Upper lobe of right lung (tissue), 1 donor: ENCODE measurements at regions not wholly inside any gene's neighbourhood (a gene's known extent, or its start where the extent isn't known, plus 50 kb on each side); places are given as distances from the start of the nearest gene placed in this dataset.
A peak's percentile ranks its signal among the peaks of the same experiment; 100 is the strongest.

Experiments
- ATAC-seq: fragments of 200-7000 bp; cut with Tn5 transposase; one replicate; pipeline ENCODE4 v1.9.1; 2020; ENCODE audit warnings: mild to moderate bottlenecking, moderate library complexity
- DNase-seq: peaks from one replicate; pipeline ENCODE4 v3.0.0-alpha.2; 2020
- H3K27ac ChIP-seq: fragments of 200-600 bp; one replicate; pipeline ENCODE4 v1.8.0; 2022
- H3K27me3 ChIP-seq: fragments of 200-600 bp; one replicate; pipeline ENCODE4 v1.8.0; 2022; ENCODE audit warnings: mild to moderate bottlenecking
- H3K36me3 ChIP-seq: fragments of 200-600 bp; one replicate; pipeline ENCODE4 v1.8.0; 2022
- H3K4me1 ChIP-seq: fragments of 200-600 bp; one replicate; pipeline ENCODE4 v1.8.0; 2022
- H3K4me3 ChIP-seq: fragments of 200-600 bp; one replicate; pipeline ENCODE4 v1.8.0; 2022; ENCODE audit warnings: mild to moderate bottlenecking
- H3K9me3 ChIP-seq: fragments of 200-600 bp; one replicate; pipeline ENCODE4 v1.8.0; 2022
- intact Hi-C: fragments of 100-400 bp; cut with DNase I; formaldehyde crosslinking; loops from one replicate; pipeline ENCODE4 v1.11.0; 2022
- TF ChIP-seq, protein P1 (sequence below): fragments of 200-600 bp; IDR thresholded peaks from one replicate; pipeline ENCODE4 v1.8.0; 2022; ENCODE audit warnings: antibody characterized with exemption
- donor health status: DM: no; HTN: yes; CAD: no; lungs with severe emphysema.

GRCh38 chr12:19757317-19757877 lies 318.1 kb downstream of the AEBP2 start:
- TF ChIP-seq, protein P1, sequence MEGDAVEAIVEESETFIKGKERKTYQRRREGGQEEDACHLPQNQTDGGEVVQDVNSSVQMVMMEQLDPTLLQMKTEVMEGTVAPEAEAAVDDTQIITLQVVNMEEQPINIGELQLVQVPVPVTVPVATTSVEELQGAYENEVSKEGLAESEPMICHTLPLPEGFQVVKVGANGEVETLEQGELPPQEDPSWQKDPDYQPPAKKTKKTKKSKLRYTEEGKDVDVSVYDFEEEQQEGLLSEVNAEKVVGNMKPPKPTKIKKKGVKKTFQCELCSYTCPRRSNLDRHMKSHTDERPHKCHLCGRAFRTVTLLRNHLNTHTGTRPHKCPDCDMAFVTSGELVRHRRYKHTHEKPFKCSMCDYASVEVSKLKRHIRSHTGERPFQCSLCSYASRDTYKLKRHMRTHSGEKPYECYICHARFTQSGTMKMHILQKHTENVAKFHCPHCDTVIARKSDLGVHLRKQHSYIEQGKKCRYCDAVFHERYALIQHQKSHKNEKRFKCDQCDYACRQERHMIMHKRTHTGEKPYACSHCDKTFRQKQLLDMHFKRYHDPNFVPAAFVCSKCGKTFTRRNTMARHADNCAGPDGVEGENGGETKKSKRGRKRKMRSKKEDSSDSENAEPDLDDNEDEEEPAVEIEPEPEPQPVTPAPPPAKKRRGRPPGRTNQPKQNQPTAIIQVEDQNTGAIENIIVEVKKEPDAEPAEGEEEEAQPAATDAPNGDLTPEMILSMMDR = peak; percentile 61
- peaks cover 8% of the 10 kb centered on the region for H3K9me3 ChIP-seq
- H3K27me3 ChIP-seq = no peaks in the 10 kb centered on the region
- H3K4me1 ChIP-seq = no peaks in the 10 kb centered on the region
- DNase-seq (no peak), ATAC-seq (peak; percentile 59)
- intact Hi-C loops = no loop called here
- H3K36me3 ChIP-seq = no peaks in the 10 kb centered on the region
- H3K27ac ChIP-seq = no peak overlapping the region
- no peak overlapping the region for H3K4me3 ChIP-seq

DNA sequence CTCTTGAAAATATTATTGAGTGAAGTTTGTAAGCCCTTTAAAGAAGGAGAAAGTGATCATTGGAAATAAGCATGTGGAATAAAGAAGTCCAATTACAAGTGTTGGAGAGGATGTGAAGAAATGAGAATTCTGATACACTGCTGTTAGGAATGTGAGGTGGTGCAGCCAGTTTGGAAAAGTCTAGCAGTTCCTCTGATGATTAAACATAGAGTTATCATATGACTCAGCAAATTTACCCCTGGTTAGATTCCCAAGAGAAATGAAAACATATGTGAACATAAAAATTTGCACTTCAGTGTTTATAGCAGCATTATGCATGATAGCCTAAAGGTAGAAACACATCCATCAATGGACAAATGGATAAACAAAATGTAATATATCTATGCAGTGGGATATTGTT lies 319.9 kb downstream of the AEBP2 start:
- ATAC-seq (no peak), DNase-seq (no peak)
- H3K4me3 ChIP-seq = no peak overlapping the region
- H3K4me1 ChIP-seq = no peaks in the 10 kb centered on the region
- no peaks in the 10 kb centered on the region for H3K36me3 ChIP-seq
- no peaks in the 10 kb centered on the region for H3K27me3 ChIP-seq
- TF ChIP-seq, protein P1 = no peak
- no peaks in the 10 kb centered on the region for H3K9me3 ChIP-seq
- intact Hi-C loops = no loop called here
- H3K27ac ChIP-seq = no peak overlapping the region

- intact Hi-C loops = no loop called here
- Histone ChIP-seq H3K4me1 (no peaks in the 10 kb centered on the region), H3K4me3 (no peak overlapping the region), H3K36me3 (no peaks in the 10 kb centered on the region), H3K27me3 (no peaks in the 10 kb centered on the region), H3K27ac (no peak overlapping the region), H3K9me3 (no peaks in the 10 kb centered on the region)
- ATAC-seq (no peak), DNase-seq (no peak)
- TF ChIP-seq, protein P1 = no peak
Measured at GRCh38 chr12:19760611-19761010, 321.3 kb downstream of the AEBP2 start.

DNA sequence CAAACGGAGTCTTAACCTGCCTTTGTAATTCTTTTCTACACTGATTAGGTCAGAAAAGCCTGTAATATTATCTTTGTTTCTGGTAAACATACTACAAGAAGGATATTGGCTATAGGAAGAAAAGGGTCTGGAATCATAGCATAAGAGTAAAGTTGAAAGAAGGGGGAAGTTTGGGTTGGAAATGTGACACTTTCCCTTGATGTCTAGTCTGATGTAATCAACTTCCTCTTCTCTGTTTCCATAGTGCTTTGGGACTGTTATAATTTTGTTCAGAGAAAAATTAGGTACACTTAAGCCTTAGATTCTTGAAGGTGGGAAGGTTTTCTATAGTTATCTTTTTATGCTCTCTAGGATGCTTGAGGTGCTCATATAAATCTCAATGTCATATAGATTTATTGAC lies 322.2 kb downstream of the AEBP2 start:
- ATAC-seq (peak; percentile 69), DNase-seq (no peak)
- intact Hi-C loops = no loop called here
- no peaks in the 10 kb centered on the region for H3K4me1 ChIP-seq
- no peaks in the 10 kb centered on the region for H3K9me3 ChIP-seq
- TF ChIP-seq, protein P1 = no peak
- no peaks in the 10 kb centered on the region for H3K27me3 ChIP-seq
- H3K27ac ChIP-seq = no peak overlapping the region
- no peaks in the 10 kb centered on the region for H3K36me3 ChIP-seq
- no peak overlapping the region for H3K4me3 ChIP-seq

- TF ChIP-seq, protein P1 = no peak
- H3K27ac ChIP-seq = no peak overlapping the region
- H3K36me3 ChIP-seq = no peaks in the 10 kb centered on the region
- no peak overlapping the region for H3K4me3 ChIP-seq
- H3K9me3 ChIP-seq = no peaks in the 10 kb centered on the region
- DNase-seq = no peak
- intact Hi-C loops = no loop called here
- no peaks in the 10 kb centered on the region for H3K27me3 ChIP-seq
- no peaks in the 10 kb centered on the region for H3K4me1 ChIP-seq
- ATAC-seq = peak; percentile 22
Measured at GRCh38 chr12:19763488-19763887, 324.2 kb downstream of the AEBP2 start.

- intact Hi-C loops = no loop called here
Measured at GRCh38 chr12:19764408-19764807, 325.1 kb downstream of the AEBP2 start.

More at GRCh38 chr12:19764408-19764807, 325.1 kb downstream of the AEBP2 start:
- no peaks in the 10 kb centered on the region for H3K36me3 ChIP-seq
- H3K4me1 ChIP-seq = no peaks in the 10 kb centered on the region
- no peak overlapping the region for H3K4me3 ChIP-seq
- H3K9me3 ChIP-seq = no peaks in the 10 kb centered on the region
- TF ChIP-seq, protein P1 = no peak
- no peak overlapping the region for H3K27ac ChIP-seq
- no peak for ATAC-seq
- no peak for DNase-seq
- no peaks in the 10 kb centered on the region for H3K27me3 ChIP-seq
